ENCODE measurements at regions not wholly inside any gene's neighbourhood (a gene's known extent, or its start where the extent isn't known, plus 50 kb on each side); places are given as distances from the start of the nearest gene placed in this dataset.
"Not testable (repeated sequence)": the region's sequence is repeated elsewhere in the genome, so short reads cannot be mapped to it uniquely, and the experiment has no call there.

- DNase-seq, result not testable (repeated sequence)
Observed at GRCh38 chr2:91422102-91422501, 2730.6 kb downstream of the RPIA start.

GRCh38 chr2:91427148-91427547 lies 2735.7 kb downstream of the RPIA start:
- not testable (repeated sequence) for DNase-seq

GRCh38 chr2:91441932-91442245 lies 2750.4 kb downstream of the RPIA start:
- DNase-seq, result not testable (repeated sequence)

GRCh38 chr2:91442246-91442905 lies 2750.9 kb downstream of the RPIA start:
- DNase-seq, result peak; percentile 54

- peak; percentile 52 for DNase-seq
Observed at GRCh38 chr2:91442906-91443729, 2751.6 kb downstream of the RPIA start.

- not testable (repeated sequence) for DNase-seq
Observed at GRCh38 chr2:91443730-91444115, 2752.2 kb downstream of the RPIA start.

GRCh38 chr2:91445705-91446104 lies 2754.2 kb downstream of the RPIA start:
- DNase-seq, result not testable (repeated sequence)

- not testable (repeated sequence) for DNase-seq
Observed at GRCh38 chr2:91446489-91446888, 2755.0 kb downstream of the RPIA start.

- DNase-seq, result not testable (repeated sequence)
Observed at GRCh38 chr2:91446915-91447314, 2755.4 kb downstream of the RPIA start.

GRCh38 chr2:91447508-91447907 lies 2756.0 kb downstream of the RPIA start:
- DNase-seq, result not testable (repeated sequence)

- not testable (repeated sequence) for DNase-seq
Observed at GRCh38 chr2:91462292-91462691, 2770.8 kb downstream of the RPIA start.

- not testable (repeated sequence) for DNase-seq
Observed at GRCh38 chr2:91463007-91463406, 2771.5 kb downstream of the RPIA start.

- not testable (repeated sequence) for DNase-seq
Observed at GRCh38 chr2:91466780-91467363, 2775.4 kb downstream of the RPIA start.

GRCh38 chr2:91476244-91476935 lies 2784.9 kb downstream of the RPIA start:
- not testable (repeated sequence) for DNase-seq

- not testable (repeated sequence) for DNase-seq
Observed at GRCh38 chr2:91476936-91477246, 2785.4 kb downstream of the RPIA start.

- DNase-seq, result not testable (repeated sequence)
Observed at GRCh38 chr2:91477291-91477690, 2785.8 kb downstream of the RPIA start.

GRCh38 chr2:91477731-91478672 lies 2786.5 kb downstream of the RPIA start:
- peak; percentile 71 for DNase-seq

GRCh38 chr2:91478851-91479718 lies 2787.6 kb downstream of the RPIA start:
- DNase-seq, result not testable (repeated sequence)

- DNase-seq, result not testable (repeated sequence)
Observed at GRCh38 chr2:91485226-91485625, 2793.8 kb downstream of the RPIA start.

GRCh38 chr2:91497129-91498064 lies 2805.9 kb downstream of the RPIA start:
- not testable (repeated sequence) for DNase-seq
